Naive B cell (primary cell): ENCODE measurements at regions not wholly inside any gene's neighbourhood (a gene's known extent, or its start where the extent isn't known, plus 50 kb on each side); places are given as distances from the start of the nearest gene placed in this dataset.
"Not testable (repeated sequence)": the region's sequence is repeated elsewhere in the genome, so short reads cannot be mapped to it uniquely, and the experiment has no call there.

Experiments
- ATAC-seq, 2 donors: fragments of 150-1000 bp; cut with Tn5 transposase; 2 replicates each; pipeline ENCODE4 v1.10.0; 2021; ENCODE audit warnings: low read depth in 2 of 2, mild to moderate bottlenecking in 2 of 2, moderate library complexity in 2 of 2
- DNase-seq: peaks from one replicate; pipeline ENCODE4 v3.0.0; 2022
- H3K27ac Mint-ChIP-seq, 6 donors: one replicate each; pipeline ENCODE4 v1.8.0; 2020 to 2022; ENCODE audit warnings: mild to moderate bottlenecking in 6 of 6, mixed read lengths in 6 of 6, moderate library complexity in 5 of 6, inconsistent platforms in 2 of 6
- H3K27me3 Mint-ChIP-seq, 3 donors: one replicate each; pipeline ENCODE4 v1.8.0; 2021 to 2022; ENCODE audit warnings: mixed read lengths in 3 of 3, mild to moderate bottlenecking in 1 of 3
- H3K36me3 Mint-ChIP-seq, 2 donors: one replicate each; pipeline ENCODE4 v1.8.0; 2020 to 2022; ENCODE audit warnings: mixed read lengths in 2 of 2, inconsistent platforms in 1 of 2, mild to moderate bottlenecking in 1 of 2
- H3K4me1 Mint-ChIP-seq, 3 donors: one replicate each; pipeline ENCODE4 v1.8.0; 2020 to 2022; ENCODE audit warnings: mixed read lengths in 3 of 3, inconsistent platforms in 1 of 3, mild to moderate bottlenecking in 1 of 3, moderate library complexity in 1 of 3
- H3K4me3 Mint-ChIP-seq, 8 donors: one replicate each; pipeline ENCODE4 v1.8.0; 2020 to 2022; ENCODE audit warnings: mild to moderate bottlenecking in 8 of 8, mixed read lengths in 8 of 8, moderate library complexity in 8 of 8, inconsistent platforms in 2 of 8
- H3K9me3 Mint-ChIP-seq, 7 donors: one replicate each; pipeline ENCODE4 v1.8.0; 2020 to 2022; ENCODE audit warnings: mixed read lengths in 7 of 7, mild to moderate bottlenecking in 5 of 7, inconsistent platforms in 2 of 7, moderate library complexity in 1 of 7

DNA sequence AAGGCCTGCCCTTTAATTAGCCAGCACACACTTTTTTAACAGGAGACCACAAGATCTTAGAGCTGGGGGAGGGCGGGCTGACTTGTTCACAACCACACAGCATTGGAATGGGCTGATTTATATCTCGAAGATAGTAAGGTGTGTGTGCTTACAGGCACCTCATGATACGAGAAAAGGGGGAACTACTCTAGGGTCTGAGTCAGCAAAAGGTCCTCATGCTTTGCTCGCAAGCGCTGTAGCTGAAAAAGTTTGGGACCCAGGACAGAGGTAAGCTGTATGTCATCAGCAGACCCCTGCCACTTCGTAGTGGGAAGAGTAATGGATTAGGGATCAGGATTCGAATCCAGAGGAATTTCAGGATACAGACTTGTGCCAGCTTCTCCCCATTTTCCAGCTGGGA is 88.9 kb upstream of the RBM19 start:
- Mint-ChIP-seq H3K27me3 (peaks cover 5 to 11% (median 6%) of the 10 kb centered on the region in 3 donors), H3K4me3 (no peak overlapping the region), H3K27ac (no peak overlapping the region), H3K9me3 (peaks cover 0 to 17% (median 0%) of the 10 kb centered on the region in 7 donors), H3K36me3 (no peaks in the 10 kb centered on the region), H3K4me1 (no peaks in the 10 kb centered on the region)
- DNase-seq, result no peak
- no peak for ATAC-seq

DNA sequence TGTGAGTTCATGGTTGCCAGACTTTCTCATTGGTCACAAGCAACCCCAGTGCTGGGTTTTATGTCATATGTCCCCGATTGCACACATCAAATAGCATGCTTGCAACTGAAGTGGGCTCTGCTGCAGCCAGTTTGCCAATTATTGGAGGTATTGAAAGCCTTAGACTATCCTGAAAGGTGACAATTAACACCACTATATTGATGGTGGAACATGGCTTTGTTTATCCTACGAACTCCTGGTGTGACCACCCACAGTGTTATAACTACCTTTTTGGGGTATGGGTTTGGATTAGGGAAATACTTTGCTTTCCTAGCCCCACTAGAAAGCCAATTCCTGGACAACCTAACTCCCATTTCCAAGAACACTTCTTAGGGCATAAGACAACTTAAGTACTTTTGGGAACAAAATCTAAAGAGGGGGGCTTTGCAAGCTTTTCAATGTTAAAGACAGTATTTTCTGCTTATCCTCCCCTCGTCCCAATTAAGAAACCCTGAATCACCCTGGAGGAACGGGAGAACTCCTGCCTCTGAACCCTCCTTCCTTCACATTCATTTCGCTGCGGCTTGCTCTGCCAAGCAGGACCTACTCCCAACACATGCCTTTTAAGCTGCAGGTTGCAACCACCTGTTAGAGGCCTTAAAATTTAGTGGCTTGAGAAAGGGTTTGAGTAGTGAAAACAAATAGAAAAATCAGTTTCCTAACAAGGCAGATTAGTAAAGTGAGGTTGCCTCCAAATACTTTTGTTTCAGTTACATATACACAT is 80.3 kb upstream of the RBM19 start:
- DNase-seq, result no peak
- Mint-ChIP-seq H3K9me3 (peaks cover 0 to 10% (median 1%) of the 10 kb centered on the region in 7 donors), H3K36me3 (no peaks in the 10 kb centered on the region), H3K27ac (no peak overlapping the region), H3K27me3 (peaks cover 8 to 30% (median 16%) of the 10 kb centered on the region in 3 donors), H3K4me1 (no peaks in the 10 kb centered on the region), H3K4me3 (no peak overlapping the region)
- no peak for ATAC-seq

DNA sequence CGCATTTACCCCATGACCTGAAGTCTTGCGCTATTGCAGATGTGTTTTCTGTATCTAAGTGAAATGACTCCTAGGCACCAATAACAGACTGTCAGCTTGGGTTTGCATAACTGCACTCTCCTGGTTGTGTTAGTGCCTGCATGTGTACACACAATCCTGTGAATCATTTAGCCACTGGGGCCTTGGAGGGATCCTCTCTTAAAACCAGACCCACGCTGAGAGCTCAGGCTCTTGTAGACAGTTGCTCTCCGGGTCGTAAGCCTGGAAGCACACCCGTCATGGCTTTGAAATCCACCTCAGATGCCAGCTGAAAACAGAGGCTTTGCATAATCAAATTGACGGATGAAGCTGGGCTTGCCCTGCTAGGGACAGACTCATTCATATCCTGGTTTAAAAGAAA is 79.2 kb upstream of the RBM19 start:
- no peak overlapping the region for H3K27ac Mint-ChIP-seq
- H3K36me3 Mint-ChIP-seq, result no peaks in the 10 kb centered on the region
- DNase-seq, result no peak
- peak overlapping the region in 1 of 8 donors; percentile 74 for H3K4me3 Mint-ChIP-seq
- no peak for ATAC-seq
- H3K27me3 Mint-ChIP-seq, result peaks cover 8 to 28% (median 20%) of the 10 kb centered on the region in 3 donors
- peaks cover 0 to 9% (median 1%) of the 10 kb centered on the region in 7 donors for H3K9me3 Mint-ChIP-seq
- H3K4me1 Mint-ChIP-seq, result no peaks in the 10 kb centered on the region

DNA sequence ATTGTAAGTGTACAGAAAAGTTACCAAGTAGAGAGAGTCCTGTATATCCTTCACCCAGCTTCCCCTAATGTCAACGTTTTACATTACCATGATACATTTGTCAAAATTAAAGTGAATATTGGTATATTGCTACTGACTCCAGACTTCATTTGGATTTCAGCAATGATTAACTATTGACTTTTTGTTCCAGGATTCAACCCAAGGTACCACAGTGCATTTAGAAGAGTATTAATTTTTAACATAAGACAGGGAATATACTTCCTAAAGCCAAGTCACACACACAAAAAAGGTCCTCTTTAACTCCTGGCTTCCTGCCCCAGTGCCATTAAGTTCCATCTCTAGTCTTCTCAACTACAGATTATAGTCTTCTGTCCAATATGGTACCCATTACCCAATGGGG is 75.5 kb upstream of the RBM19 start:
- H3K27ac Mint-ChIP-seq, result no peak overlapping the region
- H3K9me3 Mint-ChIP-seq, result peaks cover 0 to 2% (median 0%) of the 10 kb centered on the region in 7 donors
- H3K4me1 Mint-ChIP-seq, result no peaks in the 10 kb centered on the region
- DNase-seq, result no peak
- no peak overlapping the region for H3K4me3 Mint-ChIP-seq
- H3K36me3 Mint-ChIP-seq, result no peaks in the 10 kb centered on the region
- ATAC-seq, result no peak
- H3K27me3 Mint-ChIP-seq, result peaks cover 21 to 40% (median 27%) of the 10 kb centered on the region in 3 donors

GRCh38 chr12:114041136-114041535 is 75.0 kb upstream of the RBM19 start:
- no peaks in the 10 kb centered on the region for H3K36me3 Mint-ChIP-seq
- H3K9me3 Mint-ChIP-seq, result peaks cover 0 to 2% (median 0%) of the 10 kb centered on the region in 7 donors
- no peak for ATAC-seq
- H3K27ac Mint-ChIP-seq, result no peak overlapping the region
- no peak for DNase-seq
- no peak overlapping the region for H3K4me3 Mint-ChIP-seq
- peaks cover 24 to 40% (median 31%) of the 10 kb centered on the region in 3 donors for H3K27me3 Mint-ChIP-seq
- no peaks in the 10 kb centered on the region for H3K4me1 Mint-ChIP-seq

- Mint-ChIP-seq H3K36me3 (no peaks in the 10 kb centered on the region), H3K27ac (no peak overlapping the region), H3K4me3 (no peak overlapping the region), H3K9me3 (peaks cover 0 to 5% (median 0%) of the 10 kb centered on the region in 7 donors), H3K27me3 (peaks cover 24 to 38% (median 37%) of the 10 kb centered on the region in 3 donors), H3K4me1 (no peaks in the 10 kb centered on the region)
- ATAC-seq, result no peak
- no peak for DNase-seq
Observed at GRCh38 chr12:114038962-114039361, 72.8 kb upstream of the RBM19 start.

GRCh38 chr12:114032801-114033200 is 66.7 kb upstream of the RBM19 start:
- DNase-seq (no peak), ATAC-seq (no peak)
- Mint-ChIP-seq H3K27ac (no peak overlapping the region), H3K27me3 (peaks cover 5 to 35% (median 27%) of the 10 kb centered on the region in 3 donors), H3K36me3 (no peaks in the 10 kb centered on the region), H3K4me3 (no peak overlapping the region), H3K4me1 (no peaks in the 10 kb centered on the region), H3K9me3 (peaks cover 0 to 4% (median 0%) of the 10 kb centered on the region in 7 donors)

DNA sequence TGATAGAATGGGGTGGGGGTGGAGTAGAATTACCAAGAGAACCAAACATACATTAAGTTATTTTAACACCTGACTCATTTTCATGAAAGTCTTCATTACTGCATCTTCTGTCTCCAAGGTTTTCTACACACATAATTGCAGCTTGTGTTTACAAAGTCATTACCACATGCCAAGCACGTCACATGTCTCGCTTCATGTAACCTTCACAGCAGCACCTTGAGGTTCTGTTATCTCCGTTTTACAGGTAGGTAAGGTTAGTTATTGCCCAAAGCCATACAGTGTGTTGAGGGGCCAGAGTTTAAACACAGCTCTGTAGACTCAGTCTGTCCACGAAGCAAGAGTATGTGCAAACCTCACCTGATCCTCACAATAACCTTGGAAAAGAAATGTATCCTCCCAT is 64.3 kb upstream of the RBM19 start:
- peaks cover 11 to 29% (median 23%) of the 10 kb centered on the region in 3 donors for H3K27me3 Mint-ChIP-seq
- DNase-seq, result no peak
- peaks cover 0 to 4% of the 10 kb centered on the region in 2 donors for H3K36me3 Mint-ChIP-seq
- ATAC-seq, result no peak
- no peaks in the 10 kb centered on the region for H3K4me1 Mint-ChIP-seq
- H3K9me3 Mint-ChIP-seq, result peaks cover 0 to 14% (median 4%) of the 10 kb centered on the region in 7 donors
- no peak overlapping the region for H3K27ac Mint-ChIP-seq
- H3K4me3 Mint-ChIP-seq, result no peak overlapping the region

DNA sequence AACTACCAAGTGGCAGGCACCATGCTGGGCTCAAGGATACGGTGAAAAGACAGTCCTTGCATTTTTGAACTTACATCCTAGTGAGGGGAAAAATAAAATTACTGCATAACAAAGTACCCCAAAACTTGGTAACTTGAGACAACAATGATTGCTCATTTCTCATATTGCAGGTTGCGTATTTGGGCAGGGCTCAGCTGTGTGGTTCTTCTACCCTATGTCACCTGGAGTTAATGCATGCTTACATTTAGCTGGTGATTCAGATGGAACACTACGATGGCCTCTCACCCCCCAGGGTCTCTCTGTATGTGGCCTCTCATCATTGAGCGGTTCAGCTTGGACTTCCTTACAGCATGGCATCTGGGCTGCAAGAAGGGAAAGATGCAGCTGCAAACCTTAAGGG is 60.7 kb upstream of the RBM19 start:
- no peak for DNase-seq
- H3K36me3 Mint-ChIP-seq, result peaks cover 0 to 4% of the 10 kb centered on the region in 2 donors
- H3K4me1 Mint-ChIP-seq, result no peaks in the 10 kb centered on the region
- H3K27me3 Mint-ChIP-seq, result peaks cover 27 to 35% (median 31%) of the 10 kb centered on the region in 3 donors
- H3K27ac Mint-ChIP-seq, result no peak overlapping the region
- no peak for ATAC-seq
- H3K4me3 Mint-ChIP-seq, result no peak overlapping the region
- H3K9me3 Mint-ChIP-seq, result peaks cover 0 to 14% (median 4%) of the 10 kb centered on the region in 7 donors

GRCh38 chr12:114025935-114026334 is 59.8 kb upstream of the RBM19 start:
- DNase-seq (no peak), ATAC-seq (no peak)
- H3K36me3 Mint-ChIP-seq, result peaks cover 0 to 4% of the 10 kb centered on the region in 2 donors
- H3K4me1 Mint-ChIP-seq, result no peaks in the 10 kb centered on the region
- H3K4me3 Mint-ChIP-seq, result no peak overlapping the region
- H3K27me3 Mint-ChIP-seq, result peaks cover 28 to 36% (median 29%) of the 10 kb centered on the region in 3 donors
- peaks cover 0 to 14% (median 4%) of the 10 kb centered on the region in 7 donors for H3K9me3 Mint-ChIP-seq
- no peak overlapping the region for H3K27ac Mint-ChIP-seq

GRCh38 chr12:114022081-114022480 is 56.0 kb upstream of the RBM19 start:
- peak overlapping the region in 1 of 6 donors; percentile 58 for H3K27ac Mint-ChIP-seq
- not testable (repeated sequence) for H3K4me1 Mint-ChIP-seq, ATAC-seq, DNase-seq, H3K9me3 Mint-ChIP-seq, H3K36me3 Mint-ChIP-seq, H3K4me3 Mint-ChIP-seq
- H3K27me3 Mint-ChIP-seq, result peaks cover 42 to 52% (median 50%) of the 10 kb centered on the region in 3 donors

DNA sequence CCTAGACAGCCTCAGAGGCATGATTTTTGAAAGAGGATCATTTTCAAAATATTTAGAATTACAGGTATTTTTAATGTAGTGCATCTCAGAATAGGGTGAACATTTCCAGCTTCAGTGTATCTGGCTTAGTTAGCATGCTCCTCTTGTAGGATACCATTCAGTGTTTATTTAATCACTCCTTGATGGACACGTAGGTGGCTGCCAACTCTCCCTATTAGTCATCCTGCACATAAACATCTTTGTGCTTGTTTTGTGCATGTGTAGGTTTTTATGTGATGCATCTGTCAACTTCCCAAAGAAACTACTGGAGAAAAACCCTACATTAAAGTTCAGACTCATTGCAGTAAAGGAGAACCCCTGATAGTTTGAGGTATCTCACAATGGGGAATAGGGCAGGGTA is 52.5 kb upstream of the RBM19 start:
- no peaks in the 10 kb centered on the region for H3K9me3 Mint-ChIP-seq
- no peak overlapping the region for H3K4me3 Mint-ChIP-seq
- H3K36me3 Mint-ChIP-seq, result no peaks in the 10 kb centered on the region
- ATAC-seq, result no peak
- H3K27me3 Mint-ChIP-seq, result peaks cover 33 to 56% (median 38%) of the 10 kb centered on the region in 3 donors
- DNase-seq, result no peak
- no peaks in the 10 kb centered on the region for H3K4me1 Mint-ChIP-seq
- no peak overlapping the region for H3K27ac Mint-ChIP-seq
